IMR-90 (cell line): ENCODE measurements at regions not wholly inside any gene's neighbourhood (a gene's known extent, or its start where the extent isn't known, plus 50 kb on each side); places are given as distances from the start of the nearest gene placed in this dataset.

Experiments
- ATAC-seq: fragments of 200-7000 bp; cut with Tn5 transposase; 2 replicates; pipeline ENCODE4 v1.9.1; 2020; ENCODE audit warnings: low read depth, mild to moderate bottlenecking, moderate library complexity
- BruUV-seq: library from RNA; stranded (reverse); fragments of 400-500 nt; replicated peaks from 2 replicates; lab custom pipeline; 2021; lab: Mats Ljungman, UMichigan
- CTCF ChIA-PET: fragments of 300-600 bp; formaldehyde crosslinking; extraction: SDS; loops from one replicate; lab custom pipeline; 2021; ENCODE audit warnings: antibody characterized with exemption; lab: Yijun Ruan, JAX
- POLR2A ChIA-PET: fragments of 300-600 bp; sonication (Branson Sonifier 250); formaldehyde crosslinking; loops from one replicate; lab custom pipeline; 2022; ENCODE audit warnings: antibody characterized with exemption; ENCODE audit not compliant: unreplicated experiment; lab: Charles Lee
- DNase-seq: peaks from one replicate; pipeline ENCODE4 v3.0.0; 2013
- H2AFZ ChIP-seq: replicated peaks from 2 replicates; pipeline ENCODE3; 2013; ENCODE audit warnings: low read length, mild to moderate bottlenecking; ENCODE audit not compliant: poor library complexity
- H2AK5ac ChIP-seq: 2 replicates; pipeline ENCODE4 v1.6.1; 2013; ENCODE audit warnings: low read depth, low read length, inconsistent platforms
- H2AK9ac ChIP-seq: replicated peaks from 2 replicates; pipeline ENCODE3; 2013; ENCODE audit warnings: mild to moderate bottlenecking, low read depth, low read length, moderate library complexity; ENCODE audit not compliant: poor library complexity
- H2BK120ac ChIP-seq: 2 replicates; pipeline ENCODE4 v1.6.1; 2013; ENCODE audit warnings: low read depth, low read length, inconsistent platforms
- H2BK15ac ChIP-seq: 3 replicates; pipeline ENCODE4 v1.6.1; 2013; ENCODE audit warnings: low read depth, low read length, inconsistent platforms
- H2BK20ac ChIP-seq: 2 replicates; pipeline ENCODE4 v1.6.1; 2013; ENCODE audit warnings: low read depth, mild to moderate bottlenecking, inconsistent platforms, low read length, moderate library complexity
- H2BK5ac ChIP-seq: 2 replicates; pipeline ENCODE4 v1.6.1; 2013; ENCODE audit warnings: mild to moderate bottlenecking, low read depth, low read length, inconsistent platforms; ENCODE audit not compliant: poor library complexity, severe bottlenecking
- H3K14ac ChIP-seq: replicated peaks from 2 replicates; pipeline ENCODE4 v1.6.1; 2013; ENCODE audit warnings: low read depth, low read length, inconsistent platforms
- H3K18ac ChIP-seq: 2 replicates; pipeline ENCODE4 v1.6.1; 2013; ENCODE audit warnings: low read depth, low read length, control low read depth
- H3K23ac ChIP-seq: 2 replicates; pipeline ENCODE4 v1.6.1; 2013; ENCODE audit warnings: low read depth, low read length, inconsistent platforms
- H3K27ac ChIP-seq: 2 replicates; pipeline ENCODE4 v1.5.1; 2013; ENCODE audit warnings: mild to moderate bottlenecking, control low read depth, low read length; ENCODE audit not compliant: insufficient read depth
- H3K27me3 ChIP-seq: 2 replicates; pipeline ENCODE4 v1.6.1; 2013; ENCODE audit warnings: low read length; ENCODE audit not compliant: control insufficient read depth, insufficient read depth
- H3K36me3 ChIP-seq: 2 replicates; pipeline ENCODE4 v1.6.1; 2013; ENCODE audit warnings: low read length, mixed read lengths; ENCODE audit not compliant: control insufficient read depth, insufficient read depth
- H3K4ac ChIP-seq: 2 replicates; pipeline ENCODE4 v1.6.1; 2013; ENCODE audit warnings: low read depth, low read length, inconsistent platforms
- H3K4me1 ChIP-seq: 2 replicates; pipeline ENCODE4 v1.6.1; 2013; ENCODE audit warnings: low read length, mixed read lengths; ENCODE audit not compliant: control insufficient read depth, insufficient read depth
- H3K4me2 ChIP-seq: 2 replicates; pipeline ENCODE4 v1.6.1; 2013; ENCODE audit warnings: low read depth, mild to moderate bottlenecking, control low read depth, low read length, moderate library complexity
- H3K4me3 ChIP-seq: 2 replicates; pipeline ENCODE4 v1.5.1; 2013; ENCODE audit warnings: low read depth, mild to moderate bottlenecking, control low read depth, low read length, moderate library complexity; ENCODE audit not compliant: insufficient read depth
- H3K56ac ChIP-seq: 2 replicates; pipeline ENCODE4 v1.6.1; 2013; ENCODE audit warnings: low read length, inconsistent platforms; ENCODE audit not compliant: insufficient read depth; ENCODE audit errors: extremely low read depth
- H3K79me1 ChIP-seq, 2 experiments: 2 replicates each; pipeline ENCODE4 v1.6.1; 2013; ENCODE audit warnings: low read length in 2 of 2, inconsistent platforms in 1 of 2, low read depth in 1 of 2
- H3K9ac ChIP-seq: 2 replicates; pipeline ENCODE4 v1.6.1; 2013; ENCODE audit warnings: low read depth, low read length, control low read depth
- H3K9me1 ChIP-seq: 2 replicates; pipeline ENCODE4 v1.6.1; 2013; ENCODE audit warnings: low read length, inconsistent platforms; ENCODE audit not compliant: insufficient read depth
- H3K9me3 ChIP-seq: 2 replicates; pipeline ENCODE4 v1.6.1; 2013; ENCODE audit warnings: low read length; ENCODE audit not compliant: control insufficient read depth, insufficient read depth
- H4K20me1 ChIP-seq: 2 replicates; pipeline ENCODE4 v1.6.1; 2013; ENCODE audit warnings: low read length, inconsistent platforms; ENCODE audit not compliant: insufficient read depth
- H4K5ac ChIP-seq: 2 replicates; pipeline ENCODE4 v1.6.1; 2013; ENCODE audit warnings: mild to moderate bottlenecking, low read depth, low read length, control low read depth
- H4K8ac ChIP-seq, 2 experiments: 2 replicates each; pipeline ENCODE4 v1.6.1; 2013; ENCODE audit warnings: low read depth in 2 of 2, low read length in 2 of 2, control low read depth in 1 of 2, inconsistent platforms in 1 of 2
- H4K91ac ChIP-seq: 2 replicates; pipeline ENCODE4 v1.6.1; 2013; ENCODE audit warnings: low read depth, low read length, inconsistent platforms; ENCODE audit not compliant: insufficient read depth
- BHLHE40 ChIP-seq: fragments of 150-350 bp; IDR thresholded peaks from 2 replicates; pipeline ENCODE4 v1.6.1; 2016; ENCODE audit warnings: mild to moderate bottlenecking, low read depth, low read length
- CEBPB ChIP-seq: IDR thresholded peaks from 2 replicates; pipeline ENCODE4 v1.6.1; 2012; ENCODE audit warnings: low read depth, low read length, improper control_type of control experiment
- CHD1 ChIP-seq: IDR thresholded peaks from 2 replicates; pipeline ENCODE4 v1.6.1; 2012; ENCODE audit warnings: low read depth, low read length, improper control_type of control experiment
- FOS ChIP-seq: fragments of 150-350 bp; IDR thresholded peaks from 2 replicates; pipeline ENCODE4 v1.6.1; 2016; ENCODE audit warnings: low read depth, low read length
- MAFK ChIP-seq: IDR thresholded peaks from 2 replicates; pipeline ENCODE4 v1.6.1; 2012; ENCODE audit warnings: low read depth, low read length, improper control_type of control experiment
- MXI1 ChIP-seq: IDR thresholded peaks from 2 replicates; pipeline ENCODE4 v1.6.1; 2012; ENCODE audit warnings: low read depth, mild to moderate bottlenecking, low read length, moderate library complexity, borderline replicate concordance
- RAD21 ChIP-seq: IDR thresholded peaks from 2 replicates; pipeline ENCODE4 v1.6.1; 2012; ENCODE audit warnings: low read length, improper control_type of control experiment
- RCOR1 ChIP-seq: IDR thresholded peaks from 2 replicates; pipeline ENCODE4 v1.6.1; 2012; ENCODE audit warnings: mild to moderate bottlenecking, low read length, improper control_type of control experiment; ENCODE audit not compliant: insufficient replicate concordance
- RFX5 ChIP-seq: IDR thresholded peaks from 2 replicates; pipeline ENCODE4 v1.8.0; 2012; ENCODE audit warnings: low read depth, mild to moderate bottlenecking, low read length, moderate library complexity
- SMC3 ChIP-seq: fragments of 150-350 bp; IDR thresholded peaks from 2 replicates; pipeline ENCODE4 v1.6.1; 2016; ENCODE audit warnings: low read depth, mild to moderate bottlenecking, antibody characterized with exemption, low read length, moderate library complexity
- WGBS, 2 experiments: methylation state at CpG; one replicate each; pipeline versions ENCODE4 v1.1.5 to v1.1.7; 2013; ENCODE audit warnings: missing lambda C conversion rate in 2 of 2; ENCODE audit not compliant: insufficient read length in 1 of 2; ENCODE audit errors: extremely low coverage in 2 of 2; 5-methylcytosine and 5-hydroxymethylcytosine counted together
- dilution Hi-C: fragments of 300-500 bp; cut with HindIII; formaldehyde crosslinking; loops from one replicate; pipeline ENCODE4 v1.14.3; 2018; ENCODE audit warnings: low sequenced_read_pairs; ENCODE audit not compliant: unreplicated experiment
- in situ Hi-C: fragments of 300-500 bp; cut with MboI; formaldehyde crosslinking; loops from 3 replicates; pipeline ENCODE4 v1.14.3; 2019; ENCODE audit warnings: low sequenced_read_pairs, inconsistent platforms, mixed read lengths
- intact Hi-C: fragments of 100-400 bp; cut with micrococcal nuclease; formaldehyde crosslinking; loops from 2 replicates; pipeline ENCODE4 v1.10.0; 2022
- TF ChIP-seq, protein P1 (sequence below): conservative IDR thresholded peaks from 2 replicates; pipeline ENCODE4 v1.5.1; 2012; ENCODE audit warnings: mild to moderate bottlenecking, low read depth, low read length, improper control_type of control experiment
- TF ChIP-seq, protein P2 (sequence below): fragments of 150-350 bp; IDR thresholded peaks from 2 replicates; pipeline ENCODE4 v1.6.1; 2016; ENCODE audit warnings: low read depth, mild to moderate bottlenecking, low read length, moderate library complexity, borderline replicate concordance

- no peak overlapping the region for H3K56ac ChIP-seq
- no peak overlapping the region for H4K91ac ChIP-seq
- peaks cover 10% of the 10 kb centered on the region for H3K27me3 ChIP-seq
- no peak overlapping the region for H3K9ac ChIP-seq
- H3K18ac ChIP-seq: no peak overlapping the region
- no peak for DNase-seq
- no peak overlapping the region for H2BK5ac ChIP-seq
- H3K36me3 ChIP-seq: no peaks in the 10 kb centered on the region
- CTCF ChIA-PET: no interaction called here
- H2AFZ ChIP-seq: no peak overlapping the region
- H4K20me1 ChIP-seq: no peaks in the 10 kb centered on the region
- intact Hi-C loops (no loop called here), in situ Hi-C loops (no loop called here), dilution Hi-C loops (no loop called here)
- no CpG with 5 or more reads among the region's 6 CpGs for WGBS, 2 experiments
- no peaks in the 10 kb centered on the region for H3K79me1 ChIP-seq
- POLR2A ChIA-PET: no interaction called here
- H2BK120ac ChIP-seq: no peak overlapping the region
- H3K23ac ChIP-seq: no peak overlapping the region
- no peak for ATAC-seq
- no peak overlapping the region for H2AK5ac ChIP-seq
- H3K4me1 ChIP-seq: no peaks in the 10 kb centered on the region
- H3K14ac ChIP-seq: no peak overlapping the region
- H2BK20ac ChIP-seq: no peak overlapping the region
- no peak overlapping the region for H3K4ac ChIP-seq
- H3K27ac ChIP-seq: no peak overlapping the region
- no peak overlapping the region for H2AK9ac ChIP-seq
- H4K8ac ChIP-seq: no peak overlapping the region
- no peak overlapping the region for H4K5ac ChIP-seq
- no peak overlapping the region for H3K4me2 ChIP-seq
- H3K9me1 ChIP-seq: no peaks in the 10 kb centered on the region
- BruUV-seq: no TSS peak
- H2BK15ac ChIP-seq: no peak overlapping the region
- TF ChIP-seq FOS: no peak
- TF ChIP-seq MXI1: no peak
- no peak for TF ChIP-seq MAFK
- TF ChIP-seq SMC3: no peak
- TF ChIP-seq, protein P1, sequence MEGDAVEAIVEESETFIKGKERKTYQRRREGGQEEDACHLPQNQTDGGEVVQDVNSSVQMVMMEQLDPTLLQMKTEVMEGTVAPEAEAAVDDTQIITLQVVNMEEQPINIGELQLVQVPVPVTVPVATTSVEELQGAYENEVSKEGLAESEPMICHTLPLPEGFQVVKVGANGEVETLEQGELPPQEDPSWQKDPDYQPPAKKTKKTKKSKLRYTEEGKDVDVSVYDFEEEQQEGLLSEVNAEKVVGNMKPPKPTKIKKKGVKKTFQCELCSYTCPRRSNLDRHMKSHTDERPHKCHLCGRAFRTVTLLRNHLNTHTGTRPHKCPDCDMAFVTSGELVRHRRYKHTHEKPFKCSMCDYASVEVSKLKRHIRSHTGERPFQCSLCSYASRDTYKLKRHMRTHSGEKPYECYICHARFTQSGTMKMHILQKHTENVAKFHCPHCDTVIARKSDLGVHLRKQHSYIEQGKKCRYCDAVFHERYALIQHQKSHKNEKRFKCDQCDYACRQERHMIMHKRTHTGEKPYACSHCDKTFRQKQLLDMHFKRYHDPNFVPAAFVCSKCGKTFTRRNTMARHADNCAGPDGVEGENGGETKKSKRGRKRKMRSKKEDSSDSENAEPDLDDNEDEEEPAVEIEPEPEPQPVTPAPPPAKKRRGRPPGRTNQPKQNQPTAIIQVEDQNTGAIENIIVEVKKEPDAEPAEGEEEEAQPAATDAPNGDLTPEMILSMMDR: no peak
- no peak for TF ChIP-seq CEBPB
- no peak for TF ChIP-seq RAD21
- TF ChIP-seq BHLHE40: no peak
- no peak for TF ChIP-seq RFX5
- TF ChIP-seq CHD1: no peak
- no peak for TF ChIP-seq RCOR1
- TF ChIP-seq, protein P2, sequence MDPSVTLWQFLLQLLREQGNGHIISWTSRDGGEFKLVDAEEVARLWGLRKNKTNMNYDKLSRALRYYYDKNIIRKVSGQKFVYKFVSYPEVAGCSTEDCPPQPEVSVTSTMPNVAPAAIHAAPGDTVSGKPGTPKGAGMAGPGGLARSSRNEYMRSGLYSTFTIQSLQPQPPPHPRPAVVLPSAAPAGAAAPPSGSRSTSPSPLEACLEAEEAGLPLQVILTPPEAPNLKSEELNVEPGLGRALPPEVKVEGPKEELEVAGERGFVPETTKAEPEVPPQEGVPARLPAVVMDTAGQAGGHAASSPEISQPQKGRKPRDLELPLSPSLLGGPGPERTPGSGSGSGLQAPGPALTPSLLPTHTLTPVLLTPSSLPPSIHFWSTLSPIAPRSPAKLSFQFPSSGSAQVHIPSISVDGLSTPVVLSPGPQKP: no peak
- H3K9me3 ChIP-seq: no peaks in the 10 kb centered on the region; the same call in 1 of the 2 replicates
- H3K4me3 ChIP-seq: no peak overlapping the region
Observed at GRCh38 chr10:30160271-30160982, 101.0 kb upstream of the JCAD start.
